HepG2 (cell line): ENCODE measurements at regions not wholly inside any gene's neighbourhood (a gene's known extent, or its start where the extent isn't known, plus 50 kb on each side); places are given as distances from the start of the nearest gene placed in this dataset.

Source experiments
- ATAC-seq: fragments of 200-7000 bp; cut with Tn5 transposase; 3 replicates; pipeline ENCODE4 v1.9.1; 2020; ENCODE audit warnings: mild to moderate bottlenecking, moderate library complexity
- BruUV-seq: library from RNA; stranded (reverse); fragments of 400-500 nt; replicated peaks from 2 replicates; lab custom pipeline; 2021; lab: Mats Ljungman, UMichigan
- CTCF ChIA-PET: fragments of 300-600 bp; formaldehyde crosslinking; extraction: SDS; loops from one replicate; lab custom pipeline; 2021; ENCODE audit warnings: low total read pairs, inconsistent platforms, low intra/inter-chr PET ratio; lab: Yijun Ruan, JAX
- POLR2A ChIA-PET: fragments of 350-600 bp; sonication (Branson Sonifier 250); formaldehyde crosslinking; loops from one replicate; lab custom pipeline; 2020; ENCODE audit warnings: antibody characterized with exemption, inconsistent platforms; lab: Yijun Ruan, JAX
- DNase-seq: peaks from one replicate; pipeline ENCODE4 v3.0.0-alpha.2; 2015; ENCODE audit warnings: low spot score
- FAIRE-seq: peaks from 3 replicates; lab custom pipeline; 2011; peaks lifted over from hg19 to GRCh38; lab: Jason Lieb, UNC
- H2AFZ ChIP-seq: one replicate; pipeline ENCODE4 v1.6.1; 2011; ENCODE audit warnings: low read length, inconsistent platforms
- H3K27ac ChIP-seq: fragments of 300-600 bp; 3 replicates; pipeline ENCODE4 v1.8.0; 2011; ENCODE audit warnings: mixed run types, mild to moderate bottlenecking, mixed read lengths, low read length, inconsistent platforms; ENCODE audit not compliant: insufficient read depth; ENCODE audit errors: extremely low read length
- H3K27me3 ChIP-seq, 2 experiments: fragments of 200-600 bp in 1 of 2; 2 replicates in 1 of 2; 3 replicates in 1 of 2; pipeline versions ENCODE4 v1.6.0 to v1.8.0; 2011; ENCODE audit warnings: low read length in 2 of 2, mild to moderate bottlenecking in 2 of 2, moderate library complexity in 2 of 2, inconsistent platforms in 1 of 2; ENCODE audit not compliant: insufficient read depth in 2 of 2, control insufficient read depth in 1 of 2
- H3K36me3 ChIP-seq, 2 experiments: fragments of 200-600 bp in 1 of 2; replicated peaks in 1 of 2; 2 replicates in 1 of 2; 3 replicates in 1 of 2; pipeline versions ENCODE4 v1.5.1 to v1.8.0; 2011; ENCODE audit warnings: low read length in 2 of 2, inconsistent platforms in 1 of 2; ENCODE audit not compliant: insufficient read depth in 2 of 2, control insufficient read depth in 1 of 2
- H3K4me1 ChIP-seq: 2 replicates; pipeline ENCODE4 v1.5.1; 2012; ENCODE audit warnings: low read length, inconsistent platforms; ENCODE audit not compliant: insufficient read depth
- H3K4me2 ChIP-seq: 2 replicates; pipeline ENCODE4 v1.6.0; 2011; ENCODE audit warnings: low read depth, low read length, inconsistent platforms
- H3K4me3 ChIP-seq, 3 experiments: fragments of 200-600 bp in 1 of 3; sonication (generic), shearing (Covaris generic) in 1 of 3; replicated peaks in 1 of 3; 2 replicates each; pipeline ENCODE4 v1.5.1; 2011 to 2016; ENCODE audit warnings: low read length in 3 of 3, inconsistent platforms in 2 of 3, low read depth in 2 of 3, mild to moderate bottlenecking in 2 of 3, control low read depth in 1 of 3, mixed read lengths in 1 of 3; ENCODE audit not compliant: insufficient read depth in 1 of 3
- H3K79me2 ChIP-seq: one replicate; pipeline ENCODE4 v1.6.1; 2011; ENCODE audit warnings: low read length, inconsistent platforms; ENCODE audit not compliant: insufficient read depth
- H3K9ac ChIP-seq: 2 replicates; pipeline ENCODE4 v1.6.0; 2011; ENCODE audit warnings: mild to moderate bottlenecking, low read depth, low read length, inconsistent platforms; ENCODE audit not compliant: insufficient read depth
- H3K9me3 ChIP-seq: 2 replicates; pipeline ENCODE4 v1.5.1; 2012; ENCODE audit warnings: mild to moderate bottlenecking, low read length
- H4K20me1 ChIP-seq: 2 replicates; pipeline ENCODE4 v1.6.0; 2011; ENCODE audit warnings: inconsistent platforms, mild to moderate bottlenecking, low read length, moderate library complexity; ENCODE audit not compliant: insufficient read depth
- ETV5 ChIP-seq: IDR thresholded peaks from 2 replicates; pipeline ENCODE4 v1.6.1; 2018; ENCODE audit warnings: missing biosample characterization, missing genetic modification reagents, inconsistent platforms, borderline replicate concordance
- RFXAP ChIP-seq: sonication (generic); formaldehyde crosslinking; IDR thresholded peaks from 2 replicates; pipeline ENCODE4 v1.4.0; 2020; ENCODE audit warnings: missing genetic modification reagents, borderline replicate concordance
- SAP130 ChIP-seq: IDR thresholded peaks from 2 replicates; pipeline ENCODE4 v1.6.1; 2016; ENCODE audit warnings: low read depth
- SATB2 ChIP-seq: sonication (generic); formaldehyde crosslinking; IDR thresholded peaks from 2 replicates; pipeline ENCODE4 v1.5.0; 2020; ENCODE audit warnings: missing genetic modification reagents
- STAG1 ChIP-seq: sonication (generic); formaldehyde crosslinking; IDR thresholded peaks from 2 replicates; pipeline ENCODE4 v1.4.0; 2020; ENCODE audit warnings: missing genetic modification reagents
- XRCC5 ChIP-seq: fragments of 200-400 bp; formaldehyde crosslinking; optimal IDR thresholded peaks from 2 replicates; pipeline ENCODE3; 2017; ENCODE audit warnings: mild to moderate bottlenecking, low read length
- ZNF326 ChIP-seq: sonication (generic); formaldehyde crosslinking; IDR thresholded peaks from 2 replicates; pipeline ENCODE4 v1.4.0; 2020; ENCODE audit warnings: missing genetic modification reagents, borderline replicate concordance
- WGBS: methylation state at CpG from one replicate; pipeline ENCODE4 v1.1.6; 2017; ENCODE audit warnings: low lambda C conversion rate; 5-methylcytosine and 5-hydroxymethylcytosine counted together
- in situ Hi-C: cut with HindIII; loops from 2 replicates; pipeline ENCODE4 v1.10.0; 2017; ENCODE audit warnings: low pct_unique_long_range_greater_than_20kb; ENCODE audit not compliant: extremely low pct_ligation_motif_present
- intact Hi-C: fragments of 100-400 bp; cut with micrococcal nuclease; formaldehyde crosslinking; loops from one replicate; pipeline ENCODE4 v1.10.0; 2022; ENCODE audit not compliant: unreplicated experiment
- TF ChIP-seq, protein P1 (sequence below): conservative IDR thresholded peaks from 2 replicates; pipeline ENCODE4 v1.6.1; 2018; ENCODE audit warnings: missing genetic modification reagents
- TF ChIP-seq, protein P2 (sequence below): sonication (generic); formaldehyde crosslinking; IDR thresholded peaks from 2 replicates; pipeline ENCODE4 v1.5.0; 2020; ENCODE audit warnings: mild to moderate bottlenecking, missing genetic modification reagents, moderate library complexity
- TF ChIP-seq, protein P3 (sequence below): sonication (generic); formaldehyde crosslinking; IDR thresholded peaks from 2 replicates; pipeline ENCODE4 v1.4.0; 2020; ENCODE audit warnings: missing genetic modification reagents, borderline replicate concordance
- TF ChIP-seq, protein P4 (sequence below): IDR thresholded peaks from 2 replicates; pipeline ENCODE4 v1.4.0; 2020; ENCODE audit warnings: mild to moderate bottlenecking, missing genetic modification reagents

DNA sequence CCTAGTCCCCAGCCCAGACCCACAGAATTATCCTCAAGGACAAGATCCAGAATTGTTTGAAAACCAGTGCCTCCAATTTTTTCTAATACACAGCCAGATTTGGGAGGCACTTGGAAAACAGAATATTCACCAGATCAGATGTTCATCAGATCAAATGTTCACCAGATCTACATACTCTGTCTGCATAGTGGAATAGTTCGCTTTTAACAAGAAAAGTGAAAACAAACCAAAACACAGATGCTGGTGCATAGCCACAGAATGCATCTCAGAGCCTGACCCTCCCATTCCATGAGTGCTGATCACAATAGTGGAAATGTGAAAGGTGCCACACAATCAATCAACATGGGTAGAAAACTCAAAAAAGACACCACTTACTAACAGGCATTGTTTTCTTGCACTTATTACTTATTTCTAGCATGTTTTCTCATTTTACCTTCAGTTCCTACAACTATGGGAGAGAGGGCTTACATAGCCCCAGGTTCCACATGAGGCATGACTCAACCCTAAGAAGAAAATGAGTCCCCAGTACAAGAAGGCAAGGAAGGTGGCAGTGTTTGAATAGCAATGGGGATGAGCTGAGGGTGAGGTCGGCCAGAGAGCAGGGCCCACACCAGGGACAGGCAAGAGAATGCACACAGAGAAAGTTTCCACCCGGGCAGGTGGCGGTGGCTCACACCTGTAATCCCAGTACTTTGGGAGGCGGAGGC, 432.7 kb upstream of the NFE2L3 start (continued):
- TF ChIP-seq, protein P1, sequence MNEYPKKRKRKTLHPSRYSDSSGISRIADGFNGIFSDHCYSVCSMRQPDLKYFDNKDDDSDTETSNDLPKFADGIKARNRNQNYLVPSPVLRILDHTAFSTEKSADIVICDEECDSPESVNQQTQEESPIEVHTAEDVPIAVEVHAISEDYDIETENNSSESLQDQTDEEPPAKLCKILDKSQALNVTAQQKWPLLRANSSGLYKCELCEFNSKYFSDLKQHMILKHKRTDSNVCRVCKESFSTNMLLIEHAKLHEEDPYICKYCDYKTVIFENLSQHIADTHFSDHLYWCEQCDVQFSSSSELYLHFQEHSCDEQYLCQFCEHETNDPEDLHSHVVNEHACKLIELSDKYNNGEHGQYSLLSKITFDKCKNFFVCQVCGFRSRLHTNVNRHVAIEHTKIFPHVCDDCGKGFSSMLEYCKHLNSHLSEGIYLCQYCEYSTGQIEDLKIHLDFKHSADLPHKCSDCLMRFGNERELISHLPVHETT (CRISPR knock-in tag), result no peak
- TF ChIP-seq RFXAP (CRISPR knock-in tag) (no peak), SAP130 (CRISPR knock-in tag) (no peak), ETV5 (CRISPR knock-in tag) (no peak)

DNA sequence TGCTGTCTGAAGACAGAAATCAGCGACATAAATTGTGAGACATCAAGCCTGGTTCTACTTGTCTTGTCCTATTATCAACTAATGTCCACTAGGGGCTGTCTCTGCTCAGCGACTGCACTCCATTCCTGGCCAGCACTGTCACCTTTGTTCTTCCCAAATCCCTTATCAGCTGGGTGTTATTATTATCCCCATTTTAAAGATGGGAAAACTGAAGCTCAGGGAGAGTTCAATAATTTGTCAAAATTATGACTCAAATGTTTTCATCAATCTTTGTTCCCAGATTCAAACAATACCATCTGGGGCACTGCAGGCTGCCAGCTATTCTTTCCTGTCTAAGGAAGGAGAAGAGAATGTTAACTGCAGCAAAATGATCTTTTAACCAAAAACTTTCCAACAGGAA, 431.6 kb upstream of the NFE2L3 start:
- ATAC-seq, result peak; percentile 71
- no peak for TF ChIP-seq ZNF326
- TF ChIP-seq XRCC5, result no peak
- TF ChIP-seq SATB2 (CRISPR knock-in tag), result no peak
- peak; percentile 39; the same call in 1 of the 2 replicates for TF ChIP-seq STAG1
- TF ChIP-seq, protein P2, sequence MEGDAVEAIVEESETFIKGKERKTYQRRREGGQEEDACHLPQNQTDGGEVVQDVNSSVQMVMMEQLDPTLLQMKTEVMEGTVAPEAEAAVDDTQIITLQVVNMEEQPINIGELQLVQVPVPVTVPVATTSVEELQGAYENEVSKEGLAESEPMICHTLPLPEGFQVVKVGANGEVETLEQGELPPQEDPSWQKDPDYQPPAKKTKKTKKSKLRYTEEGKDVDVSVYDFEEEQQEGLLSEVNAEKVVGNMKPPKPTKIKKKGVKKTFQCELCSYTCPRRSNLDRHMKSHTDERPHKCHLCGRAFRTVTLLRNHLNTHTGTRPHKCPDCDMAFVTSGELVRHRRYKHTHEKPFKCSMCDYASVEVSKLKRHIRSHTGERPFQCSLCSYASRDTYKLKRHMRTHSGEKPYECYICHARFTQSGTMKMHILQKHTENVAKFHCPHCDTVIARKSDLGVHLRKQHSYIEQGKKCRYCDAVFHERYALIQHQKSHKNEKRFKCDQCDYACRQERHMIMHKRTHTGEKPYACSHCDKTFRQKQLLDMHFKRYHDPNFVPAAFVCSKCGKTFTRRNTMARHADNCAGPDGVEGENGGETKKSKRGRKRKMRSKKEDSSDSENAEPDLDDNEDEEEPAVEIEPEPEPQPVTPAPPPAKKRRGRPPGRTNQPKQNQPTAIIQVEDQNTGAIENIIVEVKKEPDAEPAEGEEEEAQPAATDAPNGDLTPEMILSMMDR (CRISPR knock-in tag), result peak; percentile 44
- no peak for TF ChIP-seq ETV5 (CRISPR knock-in tag)
- TF ChIP-seq, protein P3, sequence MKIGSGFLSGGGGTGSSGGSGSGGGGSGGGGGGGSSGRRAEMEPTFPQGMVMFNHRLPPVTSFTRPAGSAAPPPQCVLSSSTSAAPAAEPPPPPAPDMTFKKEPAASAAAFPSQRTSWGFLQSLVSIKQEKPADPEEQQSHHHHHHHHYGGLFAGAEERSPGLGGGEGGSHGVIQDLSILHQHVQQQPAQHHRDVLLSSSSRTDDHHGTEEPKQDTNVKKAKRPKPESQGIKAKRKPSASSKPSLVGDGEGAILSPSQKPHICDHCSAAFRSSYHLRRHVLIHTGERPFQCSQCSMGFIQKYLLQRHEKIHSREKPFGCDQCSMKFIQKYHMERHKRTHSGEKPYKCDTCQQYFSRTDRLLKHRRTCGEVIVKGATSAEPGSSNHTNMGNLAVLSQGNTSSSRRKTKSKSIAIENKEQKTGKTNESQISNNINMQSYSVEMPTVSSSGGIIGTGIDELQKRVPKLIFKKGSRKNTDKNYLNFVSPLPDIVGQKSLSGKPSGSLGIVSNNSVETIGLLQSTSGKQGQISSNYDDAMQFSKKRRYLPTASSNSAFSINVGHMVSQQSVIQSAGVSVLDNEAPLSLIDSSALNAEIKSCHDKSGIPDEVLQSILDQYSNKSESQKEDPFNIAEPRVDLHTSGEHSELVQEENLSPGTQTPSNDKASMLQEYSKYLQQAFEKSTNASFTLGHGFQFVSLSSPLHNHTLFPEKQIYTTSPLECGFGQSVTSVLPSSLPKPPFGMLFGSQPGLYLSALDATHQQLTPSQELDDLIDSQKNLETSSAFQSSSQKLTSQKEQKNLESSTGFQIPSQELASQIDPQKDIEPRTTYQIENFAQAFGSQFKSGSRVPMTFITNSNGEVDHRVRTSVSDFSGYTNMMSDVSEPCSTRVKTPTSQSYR (CRISPR knock-in tag), result no peak
- TF ChIP-seq, protein P4, sequence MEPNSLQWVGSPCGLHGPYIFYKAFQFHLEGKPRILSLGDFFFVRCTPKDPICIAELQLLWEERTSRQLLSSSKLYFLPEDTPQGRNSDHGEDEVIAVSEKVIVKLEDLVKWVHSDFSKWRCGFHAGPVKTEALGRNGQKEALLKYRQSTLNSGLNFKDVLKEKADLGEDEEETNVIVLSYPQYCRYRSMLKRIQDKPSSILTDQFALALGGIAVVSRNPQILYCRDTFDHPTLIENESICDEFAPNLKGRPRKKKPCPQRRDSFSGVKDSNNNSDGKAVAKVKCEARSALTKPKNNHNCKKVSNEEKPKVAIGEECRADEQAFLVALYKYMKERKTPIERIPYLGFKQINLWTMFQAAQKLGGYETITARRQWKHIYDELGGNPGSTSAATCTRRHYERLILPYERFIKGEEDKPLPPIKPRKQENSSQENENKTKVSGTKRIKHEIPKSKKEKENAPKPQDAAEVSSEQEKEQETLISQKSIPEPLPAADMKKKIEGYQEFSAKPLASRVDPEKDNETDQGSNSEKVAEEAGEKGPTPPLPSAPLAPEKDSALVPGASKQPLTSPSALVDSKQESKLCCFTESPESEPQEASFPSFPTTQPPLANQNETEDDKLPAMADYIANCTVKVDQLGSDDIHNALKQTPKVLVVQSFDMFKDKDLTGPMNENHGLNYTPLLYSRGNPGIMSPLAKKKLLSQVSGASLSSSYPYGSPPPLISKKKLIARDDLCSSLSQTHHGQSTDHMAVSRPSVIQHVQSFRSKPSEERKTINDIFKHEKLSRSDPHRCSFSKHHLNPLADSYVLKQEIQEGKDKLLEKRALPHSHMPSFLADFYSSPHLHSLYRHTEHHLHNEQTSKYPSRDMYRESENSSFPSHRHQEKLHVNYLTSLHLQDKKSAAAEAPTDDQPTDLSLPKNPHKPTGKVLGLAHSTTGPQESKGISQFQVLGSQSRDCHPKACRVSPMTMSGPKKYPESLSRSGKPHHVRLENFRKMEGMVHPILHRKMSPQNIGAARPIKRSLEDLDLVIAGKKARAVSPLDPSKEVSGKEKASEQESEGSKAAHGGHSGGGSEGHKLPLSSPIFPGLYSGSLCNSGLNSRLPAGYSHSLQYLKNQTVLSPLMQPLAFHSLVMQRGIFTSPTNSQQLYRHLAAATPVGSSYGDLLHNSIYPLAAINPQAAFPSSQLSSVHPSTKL (CRISPR knock-in tag), result no peak
- TF ChIP-seq, all 625 proteins: peak for 2
- Histone ChIP-seq H3K9me3 (no peaks in the 10 kb centered on the region), H3K27ac (no peak overlapping the region), H3K36me3 (no peaks in the 10 kb centered on the region), H3K4me3 (no peak overlapping the region), H3K27me3 (peaks cover 0 to 6% of the 10 kb centered on the region in 2 experiments; a peak in 1 of 5 replicates), H3K9ac (no peak overlapping the region), H3K4me2 (no peak overlapping the region), H2AFZ (no peak overlapping the region), H3K4me1 (no peaks in the 10 kb centered on the region), H3K79me2 (no peaks in the 10 kb centered on the region), H4K20me1 (no peaks in the 10 kb centered on the region)
- 17% methylated on average over 2 of the region's 2 CpGs for WGBS
- DNase-seq (no peak), FAIRE-seq (peak; percentile 12)
- intact Hi-C loops (loop anchor here (1.0 kb wide), 1 partner anchor 134 kb away; no protein-coding TSS in a partner anchor), in situ Hi-C loops (no loop called here)
- BruUV-seq, result no TSS peak
- CTCF ChIA-PET, result interaction anchor here (1.2 kb wide), 1 partner anchor 131 kb away, joined by 3 read pairs; no protein-coding TSS in a partner anchor
- POLR2A ChIA-PET, result no interaction called here
